ENCODE measurements at regions not wholly inside any gene's neighbourhood (a gene's known extent, or its start where the extent isn't known, plus 50 kb on each side); places are given as distances from the start of the nearest gene placed in this dataset.

GRCh38 chr10:130464426-130464825, 328.2 kb downstream of the GLRX3 start:
- Histone ChIP-seq H2BK15ac (ENCODE audit: low read depth, poor library complexity, severe bottlenecking) (no peak overlapping the region), H3K36me3 (ENCODE audit: control insufficient read depth in 1 of 2, insufficient read depth in 2 of 2, low read depth in 1 of 2, low read length in 2 of 2) (no peaks in the 10 kb centered on the region), H4K8ac (ENCODE audit: low read length) (no peak overlapping the region), H2BK5ac (ENCODE audit: low read depth, low read length, poor library complexity, severe bottlenecking) (no peak overlapping the region), H2AK5ac (ENCODE audit: low read length, severe bottlenecking) (no peak overlapping the region), H3K27ac (ENCODE audit: low read length, poor library complexity, severe bottlenecking) (no peak overlapping the region), H2AFZ (ENCODE audit: low read depth, low read length) (no peak overlapping the region), H3K18ac (ENCODE audit: low read depth in 1 of 2, low read length in 2 of 2) (no peak overlapping the region), H3K23ac (ENCODE audit: low read length in 2 of 2) (no peak overlapping the region), H4K91ac (ENCODE audit: low read length) (no peak overlapping the region), H3K27me3 (ENCODE audit: control insufficient read depth in 1 of 2, insufficient read depth in 1 of 2, low read length in 2 of 2) (no peaks in the 10 kb centered on the region), H3K9ac (ENCODE audit: low read length) (no peak overlapping the region), H3K14ac (ENCODE audit: low read length in 2 of 2) (no peak overlapping the region), H3K9me3 (ENCODE audit: control insufficient read depth, low read length) (peaks cover 23% of the 10 kb centered on the region), H3K4ac (ENCODE audit: low read depth in 1 of 2, low read length in 2 of 2) (no peak overlapping the region), H2BK120ac (ENCODE audit: low read depth, low read length) (no peak overlapping the region), H3K79me1 (replicated peaks; ENCODE audit: low read length, poor library complexity, severe bottlenecking) (no peaks in the 10 kb centered on the region), H3K4me1 (ENCODE audit: control insufficient read depth, insufficient read depth, low read depth, low read length) (no peaks in the 10 kb centered on the region), H3K4me3 (ENCODE audit: insufficient read depth in 1 of 2, low read depth in 1 of 2, low read length in 2 of 2) (no peak overlapping the region), H3K4me2 (ENCODE audit: low read length, poor library complexity, severe bottlenecking) (no peak overlapping the region), H2BK12ac (ENCODE audit: low read length in 2 of 2) (no peak overlapping the region)
- DNase-seq: no peak
- 56% methylated on average over 7 of the region's 7 CpGs for WGBS

- Histone ChIP-seq H3K4me3 (ENCODE audit: insufficient read depth in 1 of 2, low read depth in 1 of 2, low read length in 2 of 2) (no peak overlapping the region), H3K14ac (ENCODE audit: low read length in 2 of 2) (no peak overlapping the region), H3K36me3 (ENCODE audit: control insufficient read depth in 1 of 2, insufficient read depth in 2 of 2, low read depth in 1 of 2, low read length in 2 of 2) (no peaks in the 10 kb centered on the region), H2BK12ac (ENCODE audit: low read length in 2 of 2) (no peak overlapping the region), H3K23ac (ENCODE audit: low read length in 2 of 2) (no peak overlapping the region), H4K8ac (ENCODE audit: low read length) (no peak overlapping the region), H3K27me3 (ENCODE audit: control insufficient read depth in 1 of 2, insufficient read depth in 1 of 2, low read length in 2 of 2) (no peaks in the 10 kb centered on the region), H2AFZ (ENCODE audit: low read depth, low read length) (no peak overlapping the region), H2BK15ac (ENCODE audit: low read depth, poor library complexity, severe bottlenecking) (no peak overlapping the region), H3K18ac (ENCODE audit: low read depth in 1 of 2, low read length in 2 of 2) (no peak overlapping the region), H3K9me3 (ENCODE audit: control insufficient read depth, low read length) (peaks cover 26% of the 10 kb centered on the region), H2BK120ac (ENCODE audit: low read depth, low read length) (no peak overlapping the region), H3K4ac (ENCODE audit: low read depth in 1 of 2, low read length in 2 of 2) (no peak overlapping the region), H2BK5ac (ENCODE audit: low read depth, low read length, poor library complexity, severe bottlenecking) (no peak overlapping the region), H3K9ac (ENCODE audit: low read length) (no peak overlapping the region), H3K79me1 (replicated peaks; ENCODE audit: low read length, poor library complexity, severe bottlenecking) (no peaks in the 10 kb centered on the region), H3K4me1 (ENCODE audit: control insufficient read depth, insufficient read depth, low read depth, low read length) (no peaks in the 10 kb centered on the region), H2AK5ac (ENCODE audit: low read length, severe bottlenecking) (no peak overlapping the region), H4K91ac (ENCODE audit: low read length) (no peak overlapping the region), H3K27ac (ENCODE audit: low read length, poor library complexity, severe bottlenecking) (no peak overlapping the region), H3K4me2 (ENCODE audit: low read length, poor library complexity, severe bottlenecking) (no peak overlapping the region)
- DNase-seq: no peak
- WGBS: 88% methylated on average over 11 of the region's 12 CpGs
Measured at GRCh38 chr10:130466271-130466997, 330.2 kb downstream of the GLRX3 start.

- H2BK5ac ChIP-seq (ENCODE audit: low read depth, low read length, poor library complexity, severe bottlenecking): no peak overlapping the region
- H3K4me2 ChIP-seq (ENCODE audit: low read length, poor library complexity, severe bottlenecking): no peak overlapping the region
- no peak overlapping the region for H4K91ac ChIP-seq (ENCODE audit: low read length)
- H3K27me3 ChIP-seq (ENCODE audit: control insufficient read depth in 1 of 2, insufficient read depth in 1 of 2, low read length in 2 of 2): no peaks in the 10 kb centered on the region
- H2BK15ac ChIP-seq (ENCODE audit: low read depth, poor library complexity, severe bottlenecking): no peak overlapping the region
- H3K4me1 ChIP-seq (ENCODE audit: control insufficient read depth, insufficient read depth, low read depth, low read length): no peaks in the 10 kb centered on the region
- no peak overlapping the region for H3K23ac ChIP-seq (ENCODE audit: low read length in 2 of 2)
- no peaks in the 10 kb centered on the region for H3K36me3 ChIP-seq (ENCODE audit: control insufficient read depth in 1 of 2, insufficient read depth in 2 of 2, low read depth in 1 of 2, low read length in 2 of 2)
- H2AK5ac ChIP-seq (ENCODE audit: low read length, severe bottlenecking): no peak overlapping the region
- H3K27ac ChIP-seq (ENCODE audit: low read length, poor library complexity, severe bottlenecking): no peak overlapping the region
- H3K9ac ChIP-seq (ENCODE audit: low read length): no peak overlapping the region
- H2BK12ac ChIP-seq (ENCODE audit: low read length in 2 of 2): no peak overlapping the region
- H2BK120ac ChIP-seq (ENCODE audit: low read depth, low read length): no peak overlapping the region
- no peak overlapping the region for H4K8ac ChIP-seq (ENCODE audit: low read length)
- no peak overlapping the region for H3K4ac ChIP-seq (ENCODE audit: low read depth in 1 of 2, low read length in 2 of 2)
- H3K9me3 ChIP-seq (ENCODE audit: control insufficient read depth, low read length): peaks cover 31% of the 10 kb centered on the region
- no peaks in the 10 kb centered on the region for H3K79me1 ChIP-seq (replicated peaks; ENCODE audit: low read length, poor library complexity, severe bottlenecking)
- WGBS: 90% methylated on average over 5 of the region's 5 CpGs
- no peak overlapping the region for H3K4me3 ChIP-seq (ENCODE audit: insufficient read depth in 1 of 2, low read depth in 1 of 2, low read length in 2 of 2)
- DNase-seq: no peak
- H3K18ac ChIP-seq (ENCODE audit: low read depth in 1 of 2, low read length in 2 of 2): no peak overlapping the region
- H2AFZ ChIP-seq (ENCODE audit: low read depth, low read length): no peak overlapping the region
- no peak overlapping the region for H3K14ac ChIP-seq (ENCODE audit: low read length in 2 of 2)
Measured at GRCh38 chr10:130470286-130470685, 334.1 kb downstream of the GLRX3 start.

GRCh38 chr10:130470973-130471372, 334.8 kb downstream of the GLRX3 start:
- Histone ChIP-seq H2BK15ac (ENCODE audit: low read depth, poor library complexity, severe bottlenecking) (no peak overlapping the region), H4K8ac (ENCODE audit: low read length) (no peak overlapping the region), H2AFZ (ENCODE audit: low read depth, low read length) (no peak overlapping the region), H3K14ac (ENCODE audit: low read length in 2 of 2) (no peak overlapping the region), H2BK12ac (ENCODE audit: low read length in 2 of 2) (no peak overlapping the region), H2BK120ac (ENCODE audit: low read depth, low read length) (no peak overlapping the region), H3K4me1 (ENCODE audit: control insufficient read depth, insufficient read depth, low read depth, low read length) (no peaks in the 10 kb centered on the region), H3K23ac (ENCODE audit: low read length in 2 of 2) (no peak overlapping the region), H2AK5ac (ENCODE audit: low read length, severe bottlenecking) (no peak overlapping the region), H3K9ac (ENCODE audit: low read length) (no peak overlapping the region), H4K91ac (ENCODE audit: low read length) (peak overlapping the region; percentile 71), H2BK5ac (ENCODE audit: low read depth, low read length, poor library complexity, severe bottlenecking) (no peak overlapping the region), H3K4me3 (ENCODE audit: insufficient read depth in 1 of 2, low read depth in 1 of 2, low read length in 2 of 2) (no peak overlapping the region), H3K27me3 (ENCODE audit: control insufficient read depth in 1 of 2, insufficient read depth in 1 of 2, low read length in 2 of 2) (no peaks in the 10 kb centered on the region), H3K27ac (ENCODE audit: low read length, poor library complexity, severe bottlenecking) (no peak overlapping the region), H3K4me2 (ENCODE audit: low read length, poor library complexity, severe bottlenecking) (no peak overlapping the region), H3K18ac (ENCODE audit: low read depth in 1 of 2, low read length in 2 of 2) (no peak overlapping the region), H3K79me1 (replicated peaks; ENCODE audit: low read length, poor library complexity, severe bottlenecking) (no peaks in the 10 kb centered on the region), H3K4ac (ENCODE audit: low read depth in 1 of 2, low read length in 2 of 2) (no peak overlapping the region), H3K9me3 (ENCODE audit: control insufficient read depth, low read length) (peaks cover 31% of the 10 kb centered on the region), H3K36me3 (ENCODE audit: control insufficient read depth in 1 of 2, insufficient read depth in 2 of 2, low read depth in 1 of 2, low read length in 2 of 2) (no peaks in the 10 kb centered on the region)
- WGBS: 79% methylated on average over 6 of the region's 6 CpGs
- no peak for DNase-seq
